WI38 (cell line): ENCODE measurements at regions not wholly inside any gene's neighbourhood (a gene's known extent, or its start where the extent isn't known, plus 50 kb on each side); places are given as distances from the start of the nearest gene placed in this dataset.

Experiments used
- H3K4me3 ChIP-seq: 2 replicates; pipeline ENCODE4 v1.5.1; 2011; ENCODE audit warnings: low read depth, mild to moderate bottlenecking, control low read depth, low read length
- CTCF ChIP-seq: IDR thresholded peaks from 2 replicates; pipeline ENCODE4 v1.5.1; 2012; ENCODE audit warnings: low read depth, mild to moderate bottlenecking, control low read depth, low read length

- no peak overlapping the region for H3K4me3 ChIP-seq
- no peak for TF ChIP-seq CTCF
Observed at GRCh38 chr12:92326877-92327276, 181.2 kb upstream of the BTG1 start.

GRCh38 chr12:92324849-92325500 is 179.3 kb upstream of the BTG1 start:
- no peak for TF ChIP-seq CTCF
- H3K4me3 ChIP-seq = no peak overlapping the region

DNA sequence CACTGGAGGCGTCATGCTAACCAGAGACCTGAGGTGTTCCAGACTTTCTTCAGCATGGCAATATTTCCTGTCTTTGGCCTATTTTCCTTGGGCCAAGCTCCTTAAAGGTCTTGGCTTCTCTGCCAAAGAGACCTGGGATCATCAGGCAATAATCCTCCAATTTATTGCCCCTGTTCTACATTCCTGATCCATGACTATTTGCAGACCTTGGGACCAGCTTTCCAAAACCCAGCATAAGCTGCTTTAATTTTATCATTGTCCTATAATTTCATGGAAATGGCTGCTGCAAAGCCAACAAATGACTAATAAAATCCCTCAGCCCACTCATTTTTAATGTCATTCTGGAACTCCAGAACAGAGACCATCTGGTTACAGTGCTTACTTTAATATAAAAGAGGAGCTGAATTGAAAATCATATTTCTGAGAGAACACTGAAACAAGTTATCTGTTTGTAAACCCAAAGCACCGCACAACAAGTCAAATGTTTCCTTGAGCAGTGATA is 166.9 kb upstream of the BTG1 start:
- H3K4me3 ChIP-seq = no peak overlapping the region
- TF ChIP-seq CTCF = no peak

DNA sequence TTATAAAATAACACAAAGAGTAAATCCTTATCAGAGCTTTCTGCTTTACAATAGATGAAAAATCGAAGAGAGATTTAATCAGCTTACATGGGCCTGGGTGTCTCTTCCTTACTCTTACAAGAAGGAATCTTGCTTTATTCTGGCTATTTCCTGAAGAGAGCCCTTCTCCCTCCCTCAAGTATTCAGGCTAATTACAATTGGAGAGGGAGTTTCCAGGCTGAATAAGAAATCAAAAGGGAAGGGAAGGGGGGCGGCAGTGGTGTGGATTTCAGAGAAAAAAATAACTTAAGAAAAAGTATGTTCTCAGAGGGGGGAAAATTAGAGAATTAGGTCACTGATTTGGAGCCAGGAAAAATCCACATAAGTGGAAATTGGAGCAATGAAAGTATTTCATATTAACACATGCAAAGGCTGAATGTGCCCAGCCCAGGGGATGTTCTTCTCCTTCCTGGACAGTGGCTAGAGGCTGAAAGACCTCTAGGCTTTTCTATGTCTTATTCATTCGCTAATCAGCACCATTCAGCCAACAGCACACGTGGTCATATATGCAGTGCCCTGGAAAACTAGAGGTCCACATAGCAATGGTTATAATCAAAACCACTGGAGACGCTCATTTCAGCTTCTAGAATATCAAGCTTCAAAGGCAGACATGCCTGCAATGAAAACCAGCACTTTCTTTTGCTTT is 158.9 kb upstream of the BTG1 start:
- TF ChIP-seq CTCF = no peak
- H3K4me3 ChIP-seq = no peak overlapping the region

GRCh38 chr12:92302041-92302829 is 156.6 kb upstream of the BTG1 start:
- no peak for TF ChIP-seq CTCF
- no peak overlapping the region for H3K4me3 ChIP-seq

DNA sequence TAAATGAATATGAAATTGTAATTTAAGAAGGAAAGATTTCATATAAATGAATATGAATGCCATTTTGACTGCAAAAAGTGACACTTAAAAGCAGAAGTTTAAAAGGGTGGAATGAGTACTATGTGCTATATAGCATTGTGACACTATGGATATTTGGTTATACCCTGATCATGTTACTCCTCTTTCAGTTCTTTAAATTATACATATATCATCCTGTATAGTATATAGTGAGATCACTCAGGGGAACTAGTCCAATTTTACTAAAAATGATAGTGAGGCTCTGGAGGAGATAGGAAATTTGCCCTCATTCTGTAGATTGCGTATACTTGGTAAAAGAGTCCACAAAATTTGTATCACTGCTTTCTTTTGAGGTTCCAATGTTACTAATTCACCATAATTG is 155.7 kb upstream of the BTG1 start:
- H3K4me3 ChIP-seq = no peak overlapping the region
- TF ChIP-seq CTCF = no peak

GRCh38 chr12:92300777-92301176 is 155.1 kb upstream of the BTG1 start:
- no peak for TF ChIP-seq CTCF
- H3K4me3 ChIP-seq = no peak overlapping the region
